ENCODE measurements at regions not wholly inside any gene's neighbourhood (a gene's known extent, or its start where the extent isn't known, plus 50 kb on each side); places are given as distances from the start of the nearest gene placed in this dataset.

DNA sequence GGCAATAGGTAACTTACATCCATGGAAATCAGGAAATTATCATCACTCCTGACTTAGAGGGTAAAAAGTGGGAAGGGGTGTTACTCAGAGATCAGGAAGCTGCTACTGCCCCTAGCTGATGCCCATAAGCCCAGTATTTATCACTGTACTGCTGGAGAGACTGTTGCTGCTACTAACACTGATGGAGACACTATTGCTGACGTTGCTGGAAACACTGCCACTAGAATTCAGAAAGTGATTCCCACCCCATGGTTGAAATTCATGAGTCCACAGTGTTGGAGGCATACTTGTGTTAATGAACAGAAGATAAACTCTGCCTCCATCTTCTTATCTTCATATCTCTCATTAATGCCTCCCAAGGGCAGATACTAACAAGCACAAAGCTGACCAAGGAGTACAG, 97.6 kb downstream of the MTX3 start:
- TF ChIP-seq MAFF (IDR thresholded peaks at IDR 0.05; ENCODE audit: low read depth, low read length) (peak; percentile 72), MAFK (conservative IDR thresholded peaks at IDR 0.05 in 1 of 2, IDR thresholded peaks at IDR 0.05 in 1 of 2; ENCODE audit: low read length in 2 of 2) (peak; percentile 64 to 87; a peak in 3 of 4 replicates), ZNF331 (CRISPR knock-in tag; IDR thresholded peaks at IDR 0.05) (no peak)
- in situ Hi-C loops (cut with HindIII; ENCODE audit: extremely low pct_ligation_motif_present, low pct_unique_long_range_greater_than_20kb) (no loop called here), intact Hi-C loops (cut with micrococcal nuclease; ENCODE audit: unreplicated experiment) (no loop called here)
- Histone ChIP-seq H4K20me1 (ENCODE audit: insufficient read depth, low read length) (no peaks in the 10 kb centered on the region), H3K9ac (ENCODE audit: insufficient read depth, low read depth, low read length) (no peak overlapping the region), H3K27me3 (ENCODE audit: control insufficient read depth in 1 of 2, insufficient read depth in 2 of 2, low read length in 2 of 2) (0 out of 5 replicates have a peak, but pooled peaks cover 2 to 6% of the 10 kb centered on the region in 2 experiments), H3K79me2 (ENCODE audit: insufficient read depth, low read length) (no peaks in the 10 kb centered on the region), H3K9me3 (ENCODE audit: low read length) (no peaks in the 10 kb centered on the region), H3K4me2 (ENCODE audit: low read depth, low read length) (no peak overlapping the region), H2AFZ (ENCODE audit: low read length) (no peak overlapping the region), H3K4me1 (ENCODE audit: insufficient read depth, low read length) (peaks cover 9% of the 10 kb centered on the region), H3K27ac (ENCODE audit: extremely low read length, insufficient read depth, low read length) (no peak overlapping the region), H3K36me3 (replicated peaks in 1 of 2; ENCODE audit: control insufficient read depth in 1 of 2, insufficient read depth in 2 of 2, low read length in 2 of 2) (no peaks in the 10 kb centered on the region), H3K4me3 (replicated peaks in 1 of 3; ENCODE audit: insufficient read depth in 1 of 3, low read depth in 2 of 3, low read length in 3 of 3) (no peak overlapping the region)
- ChIA-PET POLR2A (no interaction called here), CTCF (ENCODE audit: low intra/inter-chr PET ratio, low total read pairs) (no interaction called here)
- ATAC-seq (no peak), FAIRE-seq (no peak), DNase-seq (ENCODE audit: low spot score) (no peak)
- WGBS (ENCODE audit: low lambda C conversion rate) = 0% methylated on average over 1 of the region's 1 CpG
- no TSS peak for BruUV-seq (replicated peaks)

GRCh38 chr5:79890930-79891249, 100.2 kb downstream of the MTX3 start:
- in situ Hi-C loops (cut with HindIII; ENCODE audit: extremely low pct_ligation_motif_present, low pct_unique_long_range_greater_than_20kb) = no loop called here
- no peaks in the 10 kb centered on the region for H4K20me1 ChIP-seq (ENCODE audit: insufficient read depth, low read length)
- no peaks in the 10 kb centered on the region for H3K79me2 ChIP-seq (ENCODE audit: insufficient read depth, low read length)
- no peak overlapping the region for H3K9ac ChIP-seq (ENCODE audit: insufficient read depth, low read depth, low read length)
- 32% methylated on average over 5 of the region's 5 CpGs for WGBS (ENCODE audit: low lambda C conversion rate)
- H2AFZ ChIP-seq (ENCODE audit: low read length) = no peak overlapping the region
- no TSS peak for BruUV-seq (replicated peaks)
- POLR2A ChIA-PET = no interaction called here
- CTCF ChIA-PET (ENCODE audit: low intra/inter-chr PET ratio, low total read pairs) = no interaction called here
- ATAC-seq (no peak), DNase-seq (ENCODE audit: low spot score) (no peak), FAIRE-seq (no peak)
- H3K27me3 ChIP-seq (ENCODE audit: control insufficient read depth in 1 of 2, insufficient read depth in 2 of 2, low read length in 2 of 2) = peaks cover 2 to 7% of the 10 kb centered on the region in 2 experiments; a peak in 1 of 5 replicates
- H3K4me2 ChIP-seq (ENCODE audit: low read depth, low read length) = no peak overlapping the region
- intact Hi-C loops (cut with micrococcal nuclease; ENCODE audit: unreplicated experiment) = no loop called here
- no peak overlapping the region for H3K27ac ChIP-seq (ENCODE audit: extremely low read length, insufficient read depth, low read length)
- no peak overlapping the region for H3K4me3 ChIP-seq (replicated peaks in 1 of 3; ENCODE audit: insufficient read depth in 1 of 3, low read depth in 2 of 3, low read length in 3 of 3)
- peaks cover 9% of the 10 kb centered on the region for H3K4me1 ChIP-seq (ENCODE audit: insufficient read depth, low read length)
- TF ChIP-seq ZNF543 (CRISPR knock-in tag; IDR thresholded peaks at IDR 0.05) (no peak), SRF (IDR thresholded peaks at IDR 0.05; ENCODE audit: low read depth, low read length) (no peak), MXI1 (IDR thresholded peaks at IDR 0.05; ENCODE audit: borderline replicate concordance, low read depth, low read length) (no peak), SNAPC2 (CRISPR knock-in tag; IDR thresholded peaks at IDR 0.05) (no peak), ZNF615 (CRISPR knock-in tag; IDR thresholded peaks at IDR 0.05; ENCODE audit: borderline replicate concordance) (no peak)
- TF ChIP-seq, protein P1, sequence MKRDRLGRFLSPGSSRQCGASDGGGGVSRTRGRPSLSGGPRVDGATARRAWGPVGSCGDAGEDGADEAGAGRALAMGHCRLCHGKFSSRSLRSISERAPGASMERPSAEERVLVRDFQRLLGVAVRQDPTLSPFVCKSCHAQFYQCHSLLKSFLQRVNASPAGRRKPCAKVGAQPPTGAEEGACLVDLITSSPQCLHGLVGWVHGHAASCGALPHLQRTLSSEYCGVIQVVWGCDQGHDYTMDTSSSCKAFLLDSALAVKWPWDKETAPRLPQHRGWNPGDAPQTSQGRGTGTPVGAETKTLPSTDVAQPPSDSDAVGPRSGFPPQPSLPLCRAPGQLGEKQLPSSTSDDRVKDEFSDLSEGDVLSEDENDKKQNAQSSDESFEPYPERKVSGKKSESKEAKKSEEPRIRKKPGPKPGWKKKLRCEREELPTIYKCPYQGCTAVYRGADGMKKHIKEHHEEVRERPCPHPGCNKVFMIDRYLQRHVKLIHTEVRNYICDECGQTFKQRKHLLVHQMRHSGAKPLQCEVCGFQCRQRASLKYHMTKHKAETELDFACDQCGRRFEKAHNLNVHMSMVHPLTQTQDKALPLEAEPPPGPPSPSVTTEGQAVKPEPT (CRISPR knock-in tag; IDR thresholded peaks at IDR 0.05; ENCODE audit: low read depth) = no peak
- TF ChIP-seq, protein P2, sequence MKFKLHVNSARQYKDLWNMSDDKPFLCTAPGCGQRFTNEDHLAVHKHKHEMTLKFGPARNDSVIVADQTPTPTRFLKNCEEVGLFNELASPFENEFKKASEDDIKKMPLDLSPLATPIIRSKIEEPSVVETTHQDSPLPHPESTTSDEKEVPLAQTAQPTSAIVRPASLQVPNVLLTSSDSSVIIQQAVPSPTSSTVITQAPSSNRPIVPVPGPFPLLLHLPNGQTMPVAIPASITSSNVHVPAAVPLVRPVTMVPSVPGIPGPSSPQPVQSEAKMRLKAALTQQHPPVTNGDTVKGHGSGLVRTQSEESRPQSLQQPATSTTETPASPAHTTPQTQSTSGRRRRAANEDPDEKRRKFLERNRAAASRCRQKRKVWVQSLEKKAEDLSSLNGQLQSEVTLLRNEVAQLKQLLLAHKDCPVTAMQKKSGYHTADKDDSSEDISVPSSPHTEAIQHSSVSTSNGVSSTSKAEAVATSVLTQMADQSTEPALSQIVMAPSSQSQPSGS (CRISPR knock-in tag; IDR thresholded peaks at IDR 0.05) = no peak
- TF ChIP-seq, protein P3, sequence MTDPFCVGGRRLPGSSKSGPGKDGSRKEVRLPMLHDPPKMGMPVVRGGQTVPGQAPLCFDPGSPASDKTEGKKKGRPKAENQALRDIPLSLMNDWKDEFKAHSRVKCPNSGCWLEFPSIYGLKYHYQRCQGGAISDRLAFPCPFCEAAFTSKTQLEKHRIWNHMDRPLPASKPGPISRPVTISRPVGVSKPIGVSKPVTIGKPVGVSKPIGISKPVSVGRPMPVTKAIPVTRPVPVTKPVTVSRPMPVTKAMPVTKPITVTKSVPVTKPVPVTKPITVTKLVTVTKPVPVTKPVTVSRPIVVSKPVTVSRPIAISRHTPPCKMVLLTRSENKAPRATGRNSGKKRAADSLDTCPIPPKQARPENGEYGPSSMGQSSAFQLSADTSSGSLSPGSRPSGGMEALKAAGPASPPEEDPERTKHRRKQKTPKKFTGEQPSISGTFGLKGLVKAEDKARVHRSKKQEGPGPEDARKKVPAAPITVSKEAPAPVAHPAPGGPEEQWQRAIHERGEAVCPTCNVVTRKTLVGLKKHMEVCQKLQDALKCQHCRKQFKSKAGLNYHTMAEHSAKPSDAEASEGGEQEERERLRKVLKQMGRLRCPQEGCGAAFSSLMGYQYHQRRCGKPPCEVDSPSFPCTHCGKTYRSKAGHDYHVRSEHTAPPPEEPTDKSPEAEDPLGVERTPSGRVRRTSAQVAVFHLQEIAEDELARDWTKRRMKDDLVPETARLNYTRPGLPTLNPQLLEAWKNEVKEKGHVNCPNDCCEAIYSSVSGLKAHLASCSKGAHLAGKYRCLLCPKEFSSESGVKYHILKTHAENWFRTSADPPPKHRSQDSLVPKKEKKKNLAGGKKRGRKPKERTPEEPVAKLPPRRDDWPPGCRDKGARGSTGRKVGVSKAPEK (CRISPR knock-in tag; IDR thresholded peaks at IDR 0.05; ENCODE audit: borderline replicate concordance) = no peak
- H3K9me3 ChIP-seq (ENCODE audit: low read length) = no peaks in the 10 kb centered on the region
- H3K36me3 ChIP-seq (replicated peaks in 1 of 2; ENCODE audit: control insufficient read depth in 1 of 2, insufficient read depth in 2 of 2, low read length in 2 of 2) = no peaks in the 10 kb centered on the region
